NOMO-1 treated with dmso at 0.1 percent for 144 hours (cell line): ENCODE measurements at regions not wholly inside any gene's neighbourhood (a gene's known extent, or its start where the extent isn't known, plus 50 kb on each side); places are given as distances from the start of the nearest gene placed in this dataset.

Experiments
- DNase-seq: peaks from one replicate; lab custom pipeline; 2025; ENCODE audit not compliant: unreplicated experiment; lab: John Stamatoyannopoulos, UW

- DNase-seq: no peak
Measured at GRCh38 chr4:144302704-144303536, 162.4 kb upstream of the GYPA start.

GRCh38 chr4:144304025-144304424, 163.5 kb upstream of the GYPA start:
- DNase-seq: no peak

GRCh38 chr4:144310535-144310934, 170.0 kb upstream of the GYPA start:
- no peak for DNase-seq

GRCh38 chr4:144313370-144313769, 172.9 kb upstream of the GYPA start:
- DNase-seq: no peak

- no peak for DNase-seq
Measured at GRCh38 chr4:144316869-144317268, 176.4 kb upstream of the GYPA start.

- DNase-seq: no peak
Measured at GRCh38 chr4:144318797-144319196, 178.3 kb upstream of the GYPA start.

- DNase-seq: no peak
Measured at GRCh38 chr4:144336633-144337032, 196.1 kb upstream of the GYPA start.

GRCh38 chr4:144338148-144338547, 197.6 kb upstream of the GYPA start:
- peak; percentile 89 for DNase-seq

GRCh38 chr4:144338834-144339233, 198.3 kb upstream of the GYPA start:
- DNase-seq: no peak

GRCh38 chr4:144340931-144341330, 200.4 kb upstream of the GYPA start:
- DNase-seq: no peak

GRCh38 chr4:144342949-144343760, 202.6 kb upstream of the GYPA start:
- no peak for DNase-seq

GRCh38 chr4:144347121-144347520, 206.6 kb upstream of the GYPA start:
- no peak for DNase-seq

- no peak for DNase-seq
Measured at GRCh38 chr4:144350706-144351105, 210.2 kb upstream of the GYPA start.

- no peak for DNase-seq
Measured at GRCh38 chr4:144351306-144351705, 210.8 kb upstream of the GYPA start.

GRCh38 chr4:144353292-144353691, 212.8 kb upstream of the GYPA start:
- DNase-seq: no peak

- peak; percentile 88 for DNase-seq
Measured at GRCh38 chr4:144355811-144356757, 215.6 kb upstream of the GYPA start.

GRCh38 chr4:144356941-144357381, 216.4 kb upstream of the GYPA start:
- no peak for DNase-seq

- DNase-seq: no peak
Measured at GRCh38 chr4:144357975-144358374, 217.5 kb upstream of the GYPA start.

- DNase-seq: no peak
Measured at GRCh38 chr4:144360146-144360793, 219.8 kb upstream of the GYPA start.

GRCh38 chr4:144362366-144362765, 221.8 kb upstream of the GYPA start:
- no peak for DNase-seq

- DNase-seq: no peak
Measured at GRCh38 chr4:144363890-144364289, 223.4 kb upstream of the GYPA start.
